Colonic mucosa (tissue), 4 donors: ENCODE measurements at regions not wholly inside any gene's neighbourhood (a gene's known extent, or its start where the extent isn't known, plus 50 kb on each side); places are given as distances from the start of the nearest gene placed in this dataset.

Experiments
- DNase-seq: peaks from one replicate; pipeline ENCODE4 v3.0.0-alpha.2; 2020
- H3K27ac ChIP-seq: fragments of 200-600 bp; one replicate; pipeline ENCODE4 v1.8.0; 2021
- H3K27me3 ChIP-seq: fragments of 200-600 bp; one replicate; pipeline ENCODE4 v1.8.0; 2021
- H3K36me3 ChIP-seq: fragments of 200-600 bp; one replicate; pipeline ENCODE4 v1.8.0; 2021
- H3K4me1 ChIP-seq: fragments of 200-600 bp; one replicate; pipeline ENCODE4 v1.8.0; 2021; ENCODE audit warnings: mild to moderate bottlenecking
- H3K4me3 ChIP-seq: fragments of 200-600 bp; one replicate; pipeline ENCODE4 v1.8.0; 2021
- H3K9ac ChIP-seq, 2 donors: one replicate each; pipeline ENCODE4 v1.7.0; 2013; ENCODE audit warnings: control low read depth in 2 of 2, low read depth in 2 of 2, low read length in 2 of 2
- H3K9me3 ChIP-seq: fragments of 200-600 bp; one replicate; pipeline ENCODE4 v1.8.0; 2021
- intact Hi-C: fragments of 100-400 bp; cut with DNase I; formaldehyde crosslinking; loops from one replicate; pipeline ENCODE4 v1.14.1; 2022
- TF ChIP-seq, protein P1 (sequence below): fragments of 200-600 bp; IDR thresholded peaks from one replicate; pipeline ENCODE4 v1.8.0; 2022; ENCODE audit warnings: antibody characterized with exemption, mild to moderate bottlenecking
- donor health status: healthy.
- donor health status: DM: no; HTN: no; CAD: no.
- donor health status: DM: no; HTN: no; CAD: no.

- no peak for DNase-seq
- TF ChIP-seq, protein P1, sequence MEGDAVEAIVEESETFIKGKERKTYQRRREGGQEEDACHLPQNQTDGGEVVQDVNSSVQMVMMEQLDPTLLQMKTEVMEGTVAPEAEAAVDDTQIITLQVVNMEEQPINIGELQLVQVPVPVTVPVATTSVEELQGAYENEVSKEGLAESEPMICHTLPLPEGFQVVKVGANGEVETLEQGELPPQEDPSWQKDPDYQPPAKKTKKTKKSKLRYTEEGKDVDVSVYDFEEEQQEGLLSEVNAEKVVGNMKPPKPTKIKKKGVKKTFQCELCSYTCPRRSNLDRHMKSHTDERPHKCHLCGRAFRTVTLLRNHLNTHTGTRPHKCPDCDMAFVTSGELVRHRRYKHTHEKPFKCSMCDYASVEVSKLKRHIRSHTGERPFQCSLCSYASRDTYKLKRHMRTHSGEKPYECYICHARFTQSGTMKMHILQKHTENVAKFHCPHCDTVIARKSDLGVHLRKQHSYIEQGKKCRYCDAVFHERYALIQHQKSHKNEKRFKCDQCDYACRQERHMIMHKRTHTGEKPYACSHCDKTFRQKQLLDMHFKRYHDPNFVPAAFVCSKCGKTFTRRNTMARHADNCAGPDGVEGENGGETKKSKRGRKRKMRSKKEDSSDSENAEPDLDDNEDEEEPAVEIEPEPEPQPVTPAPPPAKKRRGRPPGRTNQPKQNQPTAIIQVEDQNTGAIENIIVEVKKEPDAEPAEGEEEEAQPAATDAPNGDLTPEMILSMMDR: no peak
- no peaks in the 10 kb centered on the region for H3K27me3 ChIP-seq
- no peak overlapping the region for H3K27ac ChIP-seq
- no peaks in the 10 kb centered on the region for H3K36me3 ChIP-seq
- intact Hi-C loops: no loop called here
- H3K9ac ChIP-seq: no peak overlapping the region
- H3K4me1 ChIP-seq: no peaks in the 10 kb centered on the region
- no peaks in the 10 kb centered on the region for H3K9me3 ChIP-seq
- no peak overlapping the region for H3K4me3 ChIP-seq
These were observed 196.0 kb upstream of the TMEM72 start for GRCh38 chr10:44715136-44715535.

DNA sequence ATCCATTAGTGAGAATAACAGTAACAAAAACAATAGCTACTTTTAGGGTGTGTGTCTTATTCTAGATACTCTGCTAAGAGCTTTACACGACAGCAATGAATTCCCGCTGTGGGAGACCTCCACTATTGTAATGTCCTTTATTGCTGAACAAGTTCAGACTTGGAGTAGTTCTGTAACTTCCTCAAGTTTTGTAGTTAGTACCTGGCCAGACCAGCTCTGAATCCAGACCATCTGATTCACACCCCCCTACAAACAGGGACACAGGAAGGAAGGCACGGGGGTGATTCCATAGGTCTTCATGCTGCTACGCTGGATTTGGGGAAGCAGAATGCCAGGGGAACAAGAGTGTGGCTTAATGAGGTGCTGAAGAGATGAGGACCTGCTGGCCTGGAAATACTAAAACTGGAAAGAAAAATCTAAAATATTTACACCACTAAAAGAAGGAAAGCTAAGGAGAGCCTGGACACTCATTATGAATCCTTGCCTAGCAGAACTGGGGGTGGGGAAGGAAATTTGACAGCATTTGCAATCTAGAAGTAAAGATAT is 194.6 kb upstream of the TMEM72 start:
- Histone ChIP-seq H3K9ac (no peak overlapping the region), H3K4me3 (no peak overlapping the region), H3K9me3 (no peaks in the 10 kb centered on the region), H3K27me3 (no peaks in the 10 kb centered on the region), H3K27ac (no peak overlapping the region), H3K36me3 (no peaks in the 10 kb centered on the region), H3K4me1 (no peaks in the 10 kb centered on the region)
- TF ChIP-seq, protein P1: no peak
- no peak for DNase-seq
- intact Hi-C loops: no loop called here

GRCh38 chr10:44723082-44723481 is 188.1 kb upstream of the TMEM72 start:
- Histone ChIP-seq H3K36me3 (no peaks in the 10 kb centered on the region), H3K9ac (no peak overlapping the region), H3K9me3 (no peaks in the 10 kb centered on the region), H3K27me3 (no peaks in the 10 kb centered on the region), H3K4me1 (no peaks in the 10 kb centered on the region), H3K4me3 (no peak overlapping the region), H3K27ac (no peak overlapping the region)
- intact Hi-C loops: no loop called here
- DNase-seq: no peak
- TF ChIP-seq, protein P1: no peak

- Histone ChIP-seq H3K36me3 (no peaks in the 10 kb centered on the region), H3K9ac (no peak overlapping the region), H3K4me1 (no peaks in the 10 kb centered on the region), H3K27ac (no peak overlapping the region), H3K9me3 (no peaks in the 10 kb centered on the region), H3K4me3 (no peak overlapping the region), H3K27me3 (no peaks in the 10 kb centered on the region)
- TF ChIP-seq, protein P1: no peak
- DNase-seq: no peak
- intact Hi-C loops: no loop called here
These were observed 187.4 kb upstream of the TMEM72 start for GRCh38 chr10:44723619-44724325.

- no peaks in the 10 kb centered on the region for H3K36me3 ChIP-seq
- H3K27ac ChIP-seq: no peak overlapping the region
- no peaks in the 10 kb centered on the region for H3K9me3 ChIP-seq
- no peak overlapping the region for H3K4me3 ChIP-seq
- H3K27me3 ChIP-seq: no peaks in the 10 kb centered on the region
- H3K4me1 ChIP-seq: no peaks in the 10 kb centered on the region
- TF ChIP-seq, protein P1: no peak
- no peak overlapping the region for H3K9ac ChIP-seq
- no peak for DNase-seq
- intact Hi-C loops: no loop called here
These were observed 186.5 kb upstream of the TMEM72 start for GRCh38 chr10:44724415-44725174.
